DND-41 (cell line): ENCODE measurements at regions not wholly inside any gene's neighbourhood (a gene's known extent, or its start where the extent isn't known, plus 50 kb on each side); places are given as distances from the start of the nearest gene placed in this dataset.

Experiments
- ATAC-seq: fragments of 200-7000 bp; cut with Tn5 transposase; 3 replicates; pipeline ENCODE4 v1.9.1; 2021; ENCODE audit warnings: low read depth; ENCODE audit not compliant: insufficient read depth
- DNase-seq: peaks from one replicate; pipeline ENCODE4 v3.0.0-alpha.2; 2020
- H2AFZ ChIP-seq: 2 replicates; pipeline ENCODE4 v1.6.0; 2012; ENCODE audit warnings: low read depth, low read length
- H3K27ac ChIP-seq: 2 replicates; pipeline ENCODE4 v1.5.1; 2012; ENCODE audit warnings: low read length, inconsistent platforms
- H3K27me3 ChIP-seq: fragments of 200-600 bp; sonication (generic); 2 replicates; pipeline ENCODE4 v1.6.0; 2012; ENCODE audit warnings: low read length, mild to moderate bottlenecking, inconsistent platforms; ENCODE audit not compliant: insufficient read depth, poor library complexity
- H3K36me3 ChIP-seq: 2 replicates; pipeline ENCODE4 v1.5.1; 2012; ENCODE audit warnings: low read length, inconsistent platforms; ENCODE audit not compliant: insufficient read depth
- H3K4me1 ChIP-seq: 2 replicates; pipeline ENCODE4 v1.5.1; 2012; ENCODE audit warnings: mild to moderate bottlenecking, low read length; ENCODE audit not compliant: insufficient read depth
- H3K4me2 ChIP-seq: 2 replicates; pipeline ENCODE4 v1.6.0; 2012; ENCODE audit warnings: mild to moderate bottlenecking, moderate library complexity, low read length, inconsistent platforms; ENCODE audit not compliant: insufficient read depth
- H3K4me3 ChIP-seq, 2 experiments: fragments of 200-600 bp in 1 of 2; shearing (Covaris generic) in 1 of 2; 2 replicates each; pipeline ENCODE4 v1.5.1; 2012 to 2016; ENCODE audit warnings: inconsistent platforms in 2 of 2, low read length in 2 of 2, mild to moderate bottlenecking in 2 of 2, low read depth in 1 of 2, moderate library complexity in 1 of 2
- H3K79me2 ChIP-seq: 2 replicates; pipeline ENCODE4 v1.6.0; 2012; ENCODE audit warnings: low read length, inconsistent platforms; ENCODE audit not compliant: insufficient read depth
- H3K9ac ChIP-seq: 2 replicates; pipeline ENCODE4 v1.6.0; 2012; ENCODE audit warnings: low read depth, mild to moderate bottlenecking, inconsistent platforms, low read length, moderate library complexity
- H3K9me3 ChIP-seq: 2 replicates; pipeline ENCODE4 v1.5.1; 2012; ENCODE audit warnings: low read length, moderate library complexity, mild to moderate bottlenecking, inconsistent platforms; ENCODE audit not compliant: insufficient read depth, severe bottlenecking
- H4K20me1 ChIP-seq: 2 replicates; pipeline ENCODE4 v1.6.0; 2012; ENCODE audit warnings: low read length; ENCODE audit not compliant: insufficient read depth
- EZH2 ChIP-seq: IDR thresholded peaks from 3 replicates; pipeline ENCODE4 v1.6.1; 2012; ENCODE audit warnings: borderline replicate concordance, low read depth, mild to moderate bottlenecking, moderate library complexity, low read length, inconsistent platforms; ENCODE audit not compliant: severe bottlenecking
- TF ChIP-seq, protein P1 (sequence below): IDR thresholded peaks from 2 replicates; pipeline ENCODE4 v1.5.1; 2012; ENCODE audit warnings: borderline replicate concordance, low read length, moderate library complexity, mild to moderate bottlenecking; ENCODE audit not compliant: poor library complexity, severe bottlenecking; ENCODE audit errors: extremely low read depth

- H3K36me3 ChIP-seq: no peaks in the 10 kb centered on the region
- TF ChIP-seq EZH2: no peak
- TF ChIP-seq, protein P1, sequence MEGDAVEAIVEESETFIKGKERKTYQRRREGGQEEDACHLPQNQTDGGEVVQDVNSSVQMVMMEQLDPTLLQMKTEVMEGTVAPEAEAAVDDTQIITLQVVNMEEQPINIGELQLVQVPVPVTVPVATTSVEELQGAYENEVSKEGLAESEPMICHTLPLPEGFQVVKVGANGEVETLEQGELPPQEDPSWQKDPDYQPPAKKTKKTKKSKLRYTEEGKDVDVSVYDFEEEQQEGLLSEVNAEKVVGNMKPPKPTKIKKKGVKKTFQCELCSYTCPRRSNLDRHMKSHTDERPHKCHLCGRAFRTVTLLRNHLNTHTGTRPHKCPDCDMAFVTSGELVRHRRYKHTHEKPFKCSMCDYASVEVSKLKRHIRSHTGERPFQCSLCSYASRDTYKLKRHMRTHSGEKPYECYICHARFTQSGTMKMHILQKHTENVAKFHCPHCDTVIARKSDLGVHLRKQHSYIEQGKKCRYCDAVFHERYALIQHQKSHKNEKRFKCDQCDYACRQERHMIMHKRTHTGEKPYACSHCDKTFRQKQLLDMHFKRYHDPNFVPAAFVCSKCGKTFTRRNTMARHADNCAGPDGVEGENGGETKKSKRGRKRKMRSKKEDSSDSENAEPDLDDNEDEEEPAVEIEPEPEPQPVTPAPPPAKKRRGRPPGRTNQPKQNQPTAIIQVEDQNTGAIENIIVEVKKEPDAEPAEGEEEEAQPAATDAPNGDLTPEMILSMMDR: peak; percentile 12
- H3K27ac ChIP-seq: no peak overlapping the region
- H4K20me1 ChIP-seq: no peaks in the 10 kb centered on the region
- ATAC-seq (0 out of 3 replicates have a peak, but pooled peaks have one; percentile 17), DNase-seq (no peak)
- H3K4me3 ChIP-seq: no peak overlapping the region
- no peak overlapping the region for H2AFZ ChIP-seq
- no peaks in the 10 kb centered on the region for H3K79me2 ChIP-seq
- H3K4me1 ChIP-seq: no peaks in the 10 kb centered on the region
- H3K27me3 ChIP-seq: no peaks in the 10 kb centered on the region
- no peak overlapping the region for H3K9ac ChIP-seq
- H3K9me3 ChIP-seq: peaks cover 19% of the 10 kb centered on the region
- no peak overlapping the region for H3K4me2 ChIP-seq
These were observed 415.4 kb downstream of the TTLL7 start for GRCh38 chr1:83583351-83584014.

DNA sequence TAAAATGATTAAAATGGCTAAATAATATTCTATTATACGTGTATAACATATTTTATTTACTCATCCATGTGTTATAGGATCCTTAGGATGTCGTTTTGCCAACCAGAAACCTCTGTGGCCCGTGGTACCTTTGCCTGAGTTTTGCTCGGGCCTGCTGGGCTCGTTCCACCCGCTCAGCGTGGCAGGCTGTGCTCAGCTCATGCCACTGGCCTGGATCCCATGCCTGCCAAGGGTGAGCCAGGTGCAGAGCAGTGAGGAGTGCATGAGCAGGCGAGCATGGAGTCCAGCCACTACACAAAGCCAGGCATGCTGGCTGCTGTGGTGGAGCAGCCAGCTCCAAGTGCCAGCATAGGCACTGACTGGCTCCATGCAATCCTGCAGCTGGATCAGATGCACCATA lies 417.2 kb downstream of the TTLL7 start:
- Histone ChIP-seq H3K36me3 (no peaks in the 10 kb centered on the region), H3K4me2 (no peak overlapping the region), H3K9ac (no peak overlapping the region), H3K4me1 (no peaks in the 10 kb centered on the region), H4K20me1 (no peaks in the 10 kb centered on the region), H2AFZ (no peak overlapping the region), H3K27me3 (no peaks in the 10 kb centered on the region), H3K4me3 (no peak overlapping the region), H3K27ac (no peak overlapping the region), H3K79me2 (no peaks in the 10 kb centered on the region), H3K9me3 (peaks cover 19% of the 10 kb centered on the region)
- ATAC-seq (no peak), DNase-seq (no peak)
- TF ChIP-seq EZH2: no peak
- TF ChIP-seq, protein P1: no peak

DNA sequence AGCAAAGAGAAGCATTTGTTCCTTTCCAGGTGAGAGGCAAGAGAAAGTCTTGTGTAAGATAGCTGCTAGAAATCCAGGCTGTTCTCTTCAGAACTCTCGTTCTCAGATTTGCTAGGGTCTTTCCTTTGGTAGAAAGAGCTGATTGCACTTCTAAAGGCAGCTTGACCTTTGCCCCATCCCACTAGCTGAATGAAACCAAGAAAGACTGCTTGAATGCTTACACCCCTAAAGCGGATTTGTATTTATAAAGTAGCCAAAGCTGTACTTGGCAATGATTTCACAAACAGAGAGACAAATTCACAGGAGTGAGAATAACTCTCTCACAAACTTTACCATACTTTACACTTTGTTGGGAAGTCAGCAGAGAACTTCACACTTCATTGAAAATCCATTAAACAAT lies 424.1 kb downstream of the TTLL7 start:
- H2AFZ ChIP-seq: no peak overlapping the region
- no peak for ATAC-seq
- TF ChIP-seq EZH2: no peak
- TF ChIP-seq, protein P1: no peak

More for the DNA sequence above, 424.1 kb downstream of the TTLL7 start:
- no peaks in the 10 kb centered on the region for H3K36me3 ChIP-seq
- H3K4me2 ChIP-seq: no peak overlapping the region
- no peak overlapping the region for H3K4me3 ChIP-seq
- H3K27ac ChIP-seq: no peak overlapping the region
- no peak for DNase-seq
- H3K27me3 ChIP-seq: no peaks in the 10 kb centered on the region
- H3K9me3 ChIP-seq: no peaks in the 10 kb centered on the region
- H3K9ac ChIP-seq: no peak overlapping the region
- no peaks in the 10 kb centered on the region for H3K4me1 ChIP-seq
- H3K79me2 ChIP-seq: no peaks in the 10 kb centered on the region
- no peaks in the 10 kb centered on the region for H4K20me1 ChIP-seq
